ENCODE measurements at regions not wholly inside any gene's neighbourhood (a gene's known extent, or its start where the extent isn't known, plus 50 kb on each side); places are given as distances from the start of the nearest gene placed in this dataset.

- DNase-seq (ENCODE audit: extremely low read depth, insufficient read length), result no peak
- H3K27me3 ChIP-seq (replicated peaks; ENCODE audit: control insufficient read depth, insufficient read depth, low read length), result no peaks in the 10 kb centered on the region
- no peak for TF ChIP-seq CTCF (IDR thresholded peaks at IDR 0.05; ENCODE audit: insufficient read depth, low read length, poor library complexity, severe bottlenecking)
- no peaks in the 10 kb centered on the region for H3K36me3 ChIP-seq (ENCODE audit: control insufficient read depth, insufficient read depth, low read length)
- no peak overlapping the region for H3K4me3 ChIP-seq (replicated peaks; ENCODE audit: low read depth, low read length)
Observed at GRCh38 chr10:131559450-131559911, 248.0 kb upstream of the TCERG1L start.

- H3K4me3 ChIP-seq (replicated peaks; ENCODE audit: low read depth, low read length), result no peak overlapping the region
- no peak for DNase-seq (ENCODE audit: extremely low read depth, insufficient read length)
- TF ChIP-seq CTCF (IDR thresholded peaks at IDR 0.05; ENCODE audit: insufficient read depth, low read length, poor library complexity, severe bottlenecking), result no peak
- no peaks in the 10 kb centered on the region for H3K36me3 ChIP-seq (ENCODE audit: control insufficient read depth, insufficient read depth, low read length)
- H3K27me3 ChIP-seq (replicated peaks; ENCODE audit: control insufficient read depth, insufficient read depth, low read length), result no peaks in the 10 kb centered on the region
Observed at GRCh38 chr10:131560166-131560565, 248.6 kb upstream of the TCERG1L start.

GRCh38 chr10:131560706-131561355 is 249.3 kb upstream of the TCERG1L start:
- Histone ChIP-seq H3K36me3 (ENCODE audit: control insufficient read depth, insufficient read depth, low read length) (no peaks in the 10 kb centered on the region), H3K4me3 (replicated peaks; ENCODE audit: low read depth, low read length) (no peak overlapping the region), H3K27me3 (replicated peaks; ENCODE audit: control insufficient read depth, insufficient read depth, low read length) (no peaks in the 10 kb centered on the region)
- TF ChIP-seq CTCF (IDR thresholded peaks at IDR 0.05; ENCODE audit: insufficient read depth, low read length, poor library complexity, severe bottlenecking), result no peak
- no peak for DNase-seq (ENCODE audit: extremely low read depth, insufficient read length)

- no peak for TF ChIP-seq CTCF (IDR thresholded peaks at IDR 0.05; ENCODE audit: insufficient read depth, low read length, poor library complexity, severe bottlenecking)
- Histone ChIP-seq H3K27me3 (replicated peaks; ENCODE audit: control insufficient read depth, insufficient read depth, low read length) (no peaks in the 10 kb centered on the region), H3K4me3 (replicated peaks; ENCODE audit: low read depth, low read length) (no peak overlapping the region), H3K36me3 (ENCODE audit: control insufficient read depth, insufficient read depth, low read length) (no peaks in the 10 kb centered on the region)
- no peak for DNase-seq (ENCODE audit: extremely low read depth, insufficient read length)
Observed at GRCh38 chr10:131561897-131562296, 250.4 kb upstream of the TCERG1L start.

GRCh38 chr10:131563411-131563810 is 251.9 kb upstream of the TCERG1L start:
- TF ChIP-seq CTCF (IDR thresholded peaks at IDR 0.05; ENCODE audit: insufficient read depth, low read length, poor library complexity, severe bottlenecking), result no peak
- Histone ChIP-seq H3K27me3 (replicated peaks; ENCODE audit: control insufficient read depth, insufficient read depth, low read length) (no peaks in the 10 kb centered on the region), H3K36me3 (ENCODE audit: control insufficient read depth, insufficient read depth, low read length) (no peaks in the 10 kb centered on the region), H3K4me3 (replicated peaks; ENCODE audit: low read depth, low read length) (no peak overlapping the region)
- DNase-seq (ENCODE audit: extremely low read depth, insufficient read length), result no peak

All from GM06990 (cell line).